Smooth muscle cell (in vitro differentiated cells): ENCODE measurements at regions not wholly inside any gene's neighbourhood (a gene's known extent, or its start where the extent isn't known, plus 50 kb on each side); places are given as distances from the start of the nearest gene placed in this dataset.

Experiments used
- DNase-seq: peaks from one replicate; lab custom pipeline; 2025; ENCODE audit not compliant: unreplicated experiment; lab: John Stamatoyannopoulos, UW
- H2AFZ ChIP-seq: fragments of 200-600 bp; sonication (generic); 2 replicates; pipeline ENCODE4 v1.6.0; 2016; ENCODE audit warnings: antibody characterized with exemption, low read depth, mild to moderate bottlenecking
- H3F3A ChIP-seq: fragments of 200-600 bp; sonication (generic); 2 replicates; pipeline ENCODE4 v1.6.0; 2017; ENCODE audit warnings: antibody characterized with exemption, low read depth
- H3K27ac ChIP-seq: fragments of 200-600 bp; sonication (generic); 2 replicates; pipeline ENCODE4 v1.5.1; 2016; ENCODE audit warnings: low read depth, mild to moderate bottlenecking
- H3K27me3 ChIP-seq: fragments of 200-600 bp; sonication (generic); 2 replicates; pipeline ENCODE4 v1.6.1; 2016; ENCODE audit warnings: low read depth, mild to moderate bottlenecking
- H3K36me3 ChIP-seq: fragments of 200-600 bp; sonication (generic); 2 replicates; pipeline ENCODE4 v1.5.1; 2016; ENCODE audit warnings: low read depth
- H3K4me1 ChIP-seq: fragments of 200-600 bp; sonication (generic); 2 replicates; pipeline ENCODE4 v1.5.1; 2016; ENCODE audit warnings: low read depth
- H3K4me2 ChIP-seq: fragments of 200-600 bp; sonication (generic); 2 replicates; pipeline ENCODE4 v1.6.0; 2016; ENCODE audit warnings: mild to moderate bottlenecking
- H3K4me3 ChIP-seq: fragments of 200-600 bp; sonication (generic); 2 replicates; pipeline ENCODE4 v1.5.1; 2016; ENCODE audit warnings: mild to moderate bottlenecking
- H3K79me2 ChIP-seq: fragments of 200-600 bp; sonication (generic); 2 replicates; pipeline ENCODE4 v1.6.0; 2016; ENCODE audit warnings: low read depth, mild to moderate bottlenecking
- H3K9ac ChIP-seq: fragments of 200-600 bp; sonication (generic); 2 replicates; pipeline ENCODE4 v1.6.0; 2016; ENCODE audit warnings: low read depth
- H3K9me3 ChIP-seq: fragments of 200-600 bp; sonication (generic); replicated peaks from 2 replicates; pipeline ENCODE4 v1.5.1; 2016; ENCODE audit warnings: low read depth
- H4K20me1 ChIP-seq: fragments of 200-600 bp; sonication (generic); 2 replicates; pipeline ENCODE4 v1.6.0; 2016; ENCODE audit warnings: low read depth
- WGBS: methylation state at CpG from one replicate; pipeline ENCODE4 v1.1.7; 2016; ENCODE audit warnings: low lambda C conversion rate; 5-methylcytosine and 5-hydroxymethylcytosine counted together
- TF ChIP-seq, protein P1 (sequence below): fragments of 200-600 bp; sonication (generic); IDR thresholded peaks from 2 replicates; pipeline ENCODE4 v1.5.1; 2017; ENCODE audit warnings: borderline replicate concordance, mild to moderate bottlenecking, antibody characterized with exemption; ENCODE audit not compliant: insufficient read depth, poor library complexity, severe bottlenecking

DNA sequence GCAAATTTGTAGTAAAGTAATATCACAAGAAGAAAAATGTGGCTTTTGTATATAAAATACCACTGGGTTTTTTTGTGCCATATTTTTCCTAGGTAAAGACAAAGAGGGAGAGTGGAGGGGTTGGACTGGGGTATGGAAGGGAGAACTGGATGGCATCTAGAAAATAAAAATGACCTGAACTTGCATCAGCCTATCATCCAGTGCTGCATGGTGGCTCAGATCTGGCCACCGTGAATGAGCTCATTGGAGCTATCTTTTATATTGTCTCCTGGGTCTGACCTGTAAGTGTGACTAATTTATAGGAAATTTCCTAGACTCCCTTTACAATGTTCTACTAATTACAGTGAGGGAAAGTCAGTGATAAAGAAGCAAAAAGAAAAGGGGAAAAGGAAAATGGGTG is 369.0 kb downstream of the TMEM182 start:
- no peak overlapping the region for H2AFZ ChIP-seq
- no peak overlapping the region for H3K27ac ChIP-seq
- DNase-seq = no peak
- no peaks in the 10 kb centered on the region for H4K20me1 ChIP-seq
- H3K27me3 ChIP-seq = no peaks in the 10 kb centered on the region
- no peak overlapping the region for H3K4me2 ChIP-seq
- no peak overlapping the region for H3K4me3 ChIP-seq
- no peaks in the 10 kb centered on the region for H3K79me2 ChIP-seq
- TF ChIP-seq, protein P1, sequence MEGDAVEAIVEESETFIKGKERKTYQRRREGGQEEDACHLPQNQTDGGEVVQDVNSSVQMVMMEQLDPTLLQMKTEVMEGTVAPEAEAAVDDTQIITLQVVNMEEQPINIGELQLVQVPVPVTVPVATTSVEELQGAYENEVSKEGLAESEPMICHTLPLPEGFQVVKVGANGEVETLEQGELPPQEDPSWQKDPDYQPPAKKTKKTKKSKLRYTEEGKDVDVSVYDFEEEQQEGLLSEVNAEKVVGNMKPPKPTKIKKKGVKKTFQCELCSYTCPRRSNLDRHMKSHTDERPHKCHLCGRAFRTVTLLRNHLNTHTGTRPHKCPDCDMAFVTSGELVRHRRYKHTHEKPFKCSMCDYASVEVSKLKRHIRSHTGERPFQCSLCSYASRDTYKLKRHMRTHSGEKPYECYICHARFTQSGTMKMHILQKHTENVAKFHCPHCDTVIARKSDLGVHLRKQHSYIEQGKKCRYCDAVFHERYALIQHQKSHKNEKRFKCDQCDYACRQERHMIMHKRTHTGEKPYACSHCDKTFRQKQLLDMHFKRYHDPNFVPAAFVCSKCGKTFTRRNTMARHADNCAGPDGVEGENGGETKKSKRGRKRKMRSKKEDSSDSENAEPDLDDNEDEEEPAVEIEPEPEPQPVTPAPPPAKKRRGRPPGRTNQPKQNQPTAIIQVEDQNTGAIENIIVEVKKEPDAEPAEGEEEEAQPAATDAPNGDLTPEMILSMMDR = no peak
- no peaks in the 10 kb centered on the region for H3F3A ChIP-seq
- peaks cover 15% of the 10 kb centered on the region for H3K4me1 ChIP-seq
- 81% methylated on average over 1 of the region's 1 CpG for WGBS
- H3K9ac ChIP-seq = no peak overlapping the region
- no peaks in the 10 kb centered on the region for H3K36me3 ChIP-seq
- H3K9me3 ChIP-seq = no peaks in the 10 kb centered on the region

DNA sequence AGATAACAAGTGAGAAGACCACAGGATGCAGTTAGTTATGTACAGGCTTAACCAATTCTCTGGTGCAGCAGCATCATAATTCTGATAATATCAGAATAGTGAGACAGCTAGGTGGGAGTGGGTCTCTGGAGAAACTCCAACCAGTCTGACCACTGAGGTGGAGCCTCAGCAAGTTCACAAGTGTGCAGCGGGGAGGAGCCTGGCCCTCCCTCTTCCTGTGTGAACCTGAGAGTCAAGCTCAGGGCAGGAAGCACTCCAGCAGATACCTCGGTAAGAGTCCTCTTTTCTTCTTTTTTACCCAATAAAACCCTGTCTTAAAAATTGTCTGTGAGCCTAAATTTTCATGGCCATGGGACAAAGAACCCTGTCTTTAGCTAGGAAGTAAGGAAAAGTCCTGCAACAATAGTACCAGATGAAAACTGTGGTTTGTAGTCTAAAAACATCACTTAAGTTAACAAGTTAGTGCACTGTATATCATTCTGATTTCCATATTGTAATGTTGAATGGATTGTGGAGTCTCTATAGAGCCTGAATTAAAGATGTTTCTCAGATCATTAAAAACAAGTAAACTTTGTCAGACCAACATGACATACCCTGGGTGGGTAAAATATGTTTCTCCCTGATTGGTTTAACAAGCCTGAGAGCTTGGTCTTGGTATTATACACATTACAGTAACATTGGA is 370.8 kb downstream of the TMEM182 start:
- H3K36me3 ChIP-seq = no peaks in the 10 kb centered on the region
- no peak overlapping the region for H3K9ac ChIP-seq
- H2AFZ ChIP-seq = no peak overlapping the region
- 36% methylated on average over 2 of the region's 2 CpGs for WGBS
- DNase-seq = no peak
- no peak overlapping the region for H3K4me3 ChIP-seq
- no peaks in the 10 kb centered on the region for H3F3A ChIP-seq
- H3K4me2 ChIP-seq = no peak overlapping the region
- no peaks in the 10 kb centered on the region for H3K27me3 ChIP-seq
- peaks cover 2% of the 10 kb centered on the region for H3K4me1 ChIP-seq
- no peaks in the 10 kb centered on the region for H3K79me2 ChIP-seq
- H3K9me3 ChIP-seq = no peaks in the 10 kb centered on the region
- H4K20me1 ChIP-seq = no peaks in the 10 kb centered on the region
- TF ChIP-seq, protein P1 = no peak
- H3K27ac ChIP-seq = no peak overlapping the region

DNA sequence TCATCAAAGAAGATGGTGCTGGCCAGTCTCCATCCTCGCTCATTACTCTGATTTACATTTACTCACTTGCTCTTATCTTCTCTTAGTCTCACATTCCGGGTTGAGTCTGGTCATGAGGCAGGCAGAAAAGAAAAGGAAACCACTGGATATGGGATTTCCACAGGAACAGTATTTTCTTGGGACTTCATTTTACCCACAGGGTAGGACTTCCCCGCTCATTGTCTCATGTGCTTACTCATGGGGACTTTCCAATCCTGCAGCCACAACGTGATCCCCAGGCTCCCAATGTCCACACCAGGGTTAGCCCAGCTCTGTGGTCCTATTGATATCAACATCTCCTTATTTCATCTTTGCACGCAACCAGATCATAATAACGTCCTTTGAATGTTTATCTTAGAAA is 373.8 kb downstream of the TMEM182 start:
- 81% methylated on average over 6 of the region's 6 CpGs for WGBS
- no peaks in the 10 kb centered on the region for H3K36me3 ChIP-seq
- no peak overlapping the region for H3K9ac ChIP-seq
- H4K20me1 ChIP-seq = no peaks in the 10 kb centered on the region
- H3K27ac ChIP-seq = no peak overlapping the region
- no peaks in the 10 kb centered on the region for H3K9me3 ChIP-seq
- H3K4me3 ChIP-seq = no peak overlapping the region
- H3F3A ChIP-seq = no peaks in the 10 kb centered on the region
- H2AFZ ChIP-seq = no peak overlapping the region
- no peak overlapping the region for H3K4me2 ChIP-seq
- TF ChIP-seq, protein P1 = no peak
- H3K79me2 ChIP-seq = no peaks in the 10 kb centered on the region
- peaks cover 7% of the 10 kb centered on the region for H3K4me1 ChIP-seq
- no peaks in the 10 kb centered on the region for H3K27me3 ChIP-seq
- DNase-seq = no peak
